ES-I3 (cell line): ENCODE measurements at regions not wholly inside any gene's neighbourhood (a gene's known extent, or its start where the extent isn't known, plus 50 kb on each side); places are given as distances from the start of the nearest gene placed in this dataset.
A peak's percentile ranks its signal among the peaks of the same experiment; 100 is the strongest.

Source experiments
- H3K36me3 ChIP-seq: 2 replicates; pipeline ENCODE4 v1.6.1; 2013; ENCODE audit warnings: mild to moderate bottlenecking, low read length, control low read depth, moderate library complexity; ENCODE audit not compliant: insufficient read depth
- H3K4me1 ChIP-seq: 2 replicates; pipeline ENCODE4 v1.6.1; 2013; ENCODE audit warnings: mild to moderate bottlenecking, control low read depth, low read length; ENCODE audit not compliant: insufficient read depth
- H3K9ac ChIP-seq: 2 replicates; pipeline ENCODE4 v1.6.1; 2013; ENCODE audit warnings: low read depth, mild to moderate bottlenecking, low read length, moderate library complexity
- H3K9me3 ChIP-seq: 2 replicates; pipeline ENCODE4 v1.6.1; 2013; ENCODE audit warnings: mild to moderate bottlenecking, low read length, moderate library complexity; ENCODE audit not compliant: control insufficient read depth, insufficient read depth

DNA sequence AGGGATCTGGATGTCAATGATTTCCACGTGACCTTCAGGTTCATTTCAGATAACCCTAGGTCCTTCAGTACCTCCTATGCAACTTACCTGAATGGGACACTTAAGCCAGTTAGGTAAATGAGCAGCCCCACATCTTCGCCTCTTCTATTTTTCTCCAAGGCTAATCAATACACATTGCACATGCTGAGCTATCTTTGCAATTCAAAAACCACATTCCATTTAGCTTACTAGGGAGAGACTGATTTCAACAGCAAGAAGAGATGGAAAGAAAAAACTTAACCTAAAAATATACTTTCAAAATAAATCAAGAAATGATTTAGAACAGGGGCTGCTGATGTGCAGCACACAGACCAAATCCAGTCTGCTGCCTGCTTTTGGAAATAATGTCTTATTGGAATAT is 81.8 kb upstream of the CDCA7L start:
- no peaks in the 10 kb centered on the region for H3K4me1 ChIP-seq
- H3K9me3 ChIP-seq = peaks cover 4% of the 10 kb centered on the region; the same call in 1 of the 2 replicates
- H3K9ac ChIP-seq = no peak overlapping the region
- 0 out of 2 replicates have a peak, but pooled peaks cover 3% of the 10 kb centered on the region for H3K36me3 ChIP-seq

DNA sequence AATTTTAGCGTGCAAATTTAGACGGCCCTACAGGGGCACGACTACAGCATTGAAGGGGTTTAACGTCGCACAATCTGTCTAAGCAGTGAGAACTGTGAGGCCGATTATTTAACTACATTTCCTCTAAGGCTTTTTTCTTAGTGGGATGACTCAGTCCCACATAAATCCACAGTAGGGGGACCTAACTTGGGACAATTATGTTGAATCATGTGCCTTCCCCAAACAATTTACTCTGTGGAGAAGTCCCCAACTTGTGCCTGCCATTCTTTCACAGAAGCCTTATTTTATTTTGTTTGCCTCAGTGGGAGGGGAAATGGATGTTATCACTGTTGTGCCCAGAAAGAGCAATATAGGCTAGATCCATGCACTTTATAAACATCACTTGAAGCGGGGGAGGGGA is 80.3 kb upstream of the CDCA7L start:
- Histone ChIP-seq H3K9ac (no peak overlapping the region), H3K9me3 (peaks cover 4% of the 10 kb centered on the region), H3K36me3 (0 out of 2 replicates have a peak, but pooled peaks cover 3% of the 10 kb centered on the region), H3K4me1 (no peaks in the 10 kb centered on the region)

DNA sequence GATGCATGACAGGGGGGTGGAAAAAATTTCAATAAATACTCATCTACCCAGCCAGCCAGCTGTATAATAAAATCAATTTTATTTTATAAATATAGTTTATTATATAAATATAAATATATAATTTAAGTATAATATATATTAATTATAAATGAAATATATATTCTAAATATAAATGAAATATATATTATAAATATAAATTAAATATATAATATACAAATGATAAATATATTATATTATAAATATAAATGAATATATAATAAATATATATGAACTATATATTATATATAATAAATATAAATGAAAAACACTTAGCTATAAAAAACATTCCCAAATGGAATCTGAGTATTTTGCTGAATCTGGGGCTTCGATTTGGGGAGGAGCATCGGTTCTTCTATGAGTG is 79.4 kb upstream of the CDCA7L start:
- no peaks in the 10 kb centered on the region for H3K4me1 ChIP-seq
- peaks cover 4% of the 10 kb centered on the region for H3K9me3 ChIP-seq
- H3K36me3 ChIP-seq = 0 out of 2 replicates have a peak, but pooled peaks cover 3% of the 10 kb centered on the region
- H3K9ac ChIP-seq = no peak overlapping the region

DNA sequence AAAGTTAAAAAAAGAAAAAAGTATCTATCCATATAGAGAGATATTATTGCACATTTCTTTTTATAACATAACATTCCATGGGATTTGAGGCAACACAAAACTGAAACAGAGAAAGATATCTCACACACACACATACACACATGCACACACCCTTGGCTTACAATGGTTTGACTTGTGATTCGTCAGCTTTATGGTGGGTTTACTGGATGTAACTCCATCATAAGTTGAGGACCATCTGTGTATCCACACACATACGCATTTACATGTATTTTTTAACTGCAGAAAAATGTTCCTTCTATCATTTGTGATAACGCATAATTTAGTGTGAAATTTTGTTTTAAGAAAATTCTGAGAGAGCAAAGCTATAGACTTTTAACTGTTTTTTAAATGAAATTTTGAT is 74.2 kb upstream of the CDCA7L start:
- Histone ChIP-seq H3K36me3 (no peaks in the 10 kb centered on the region), H3K4me1 (no peaks in the 10 kb centered on the region), H3K9ac (no peak overlapping the region), H3K9me3 (no peaks in the 10 kb centered on the region; the same call in 1 of the 2 replicates)

DNA sequence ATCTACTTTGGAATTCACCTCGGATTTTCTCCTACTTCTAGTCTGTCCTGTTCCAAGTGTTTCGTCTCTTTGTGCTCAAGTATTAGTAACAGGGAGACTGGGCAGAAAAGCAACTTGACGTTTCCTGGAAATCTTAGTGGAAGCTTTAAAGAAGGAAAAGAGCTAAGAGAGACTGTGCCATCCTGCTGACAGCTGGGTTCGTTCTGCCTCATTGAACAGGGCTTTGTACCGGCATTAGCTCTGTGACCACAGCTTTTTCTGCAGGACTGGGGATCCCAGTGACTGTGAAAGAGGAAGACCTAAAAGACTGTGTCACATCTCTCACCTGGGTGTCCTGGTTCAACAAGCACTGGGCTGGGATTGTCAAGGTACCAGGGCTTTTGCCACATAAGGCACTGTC is 70.8 kb upstream of the CDCA7L start:
- Histone ChIP-seq H3K9ac (no peak overlapping the region), H3K9me3 (no peaks in the 10 kb centered on the region), H3K36me3 (no peaks in the 10 kb centered on the region), H3K4me1 (no peaks in the 10 kb centered on the region)

DNA sequence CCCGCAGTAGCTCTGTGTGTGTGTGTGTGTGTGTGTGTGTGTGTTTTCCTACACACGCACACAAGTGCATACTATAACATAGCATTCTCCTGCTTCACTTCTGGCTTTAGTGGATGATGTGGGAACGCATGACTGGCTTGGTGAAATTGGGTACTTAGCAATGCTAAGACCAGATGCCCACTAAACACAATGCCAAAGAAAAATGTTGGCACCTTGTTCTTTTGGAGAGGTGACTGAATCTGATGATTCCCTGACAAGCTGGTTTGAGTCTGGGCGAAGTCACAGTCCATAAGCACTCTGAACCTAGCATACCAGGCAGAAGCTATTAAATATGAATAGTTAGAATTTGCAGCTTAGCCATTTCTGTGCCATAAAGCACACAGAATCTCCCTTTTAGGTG is 68.0 kb upstream of the CDCA7L start:
- H3K9ac ChIP-seq = no peak overlapping the region
- H3K4me1 ChIP-seq = no peaks in the 10 kb centered on the region
- no peaks in the 10 kb centered on the region for H3K9me3 ChIP-seq
- no peaks in the 10 kb centered on the region for H3K36me3 ChIP-seq

GRCh38 chr7:22008683-22009082 is 63.0 kb upstream of the CDCA7L start:
- Histone ChIP-seq H3K9me3 (no peaks in the 10 kb centered on the region), H3K36me3 (no peaks in the 10 kb centered on the region), H3K4me1 (peaks cover 6% of the 10 kb centered on the region; the same call in 1 of the 2 replicates), H3K9ac (no peak overlapping the region)

DNA sequence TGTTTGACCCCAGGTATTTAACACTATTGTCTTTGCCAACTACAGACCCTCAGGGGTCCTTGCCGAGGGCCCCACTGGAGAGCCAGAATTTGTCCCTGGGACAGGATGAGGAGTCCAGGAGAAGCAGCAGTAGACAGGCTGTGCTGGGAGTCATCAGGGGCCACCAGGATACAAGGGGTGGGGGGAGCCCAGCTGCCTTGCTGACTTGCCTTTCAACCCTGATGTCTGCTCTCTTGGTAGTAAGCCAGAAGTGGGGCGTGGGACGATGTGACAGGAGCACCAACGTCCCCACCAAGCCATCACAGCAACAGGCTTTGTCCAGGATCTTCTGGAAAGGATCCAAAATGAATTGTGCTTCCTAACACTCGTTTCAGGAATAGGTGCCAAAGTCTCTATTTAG is 62.4 kb upstream of the CDCA7L start:
- H3K4me1 ChIP-seq = peaks cover 6% of the 10 kb centered on the region; the same call in 1 of the 2 replicates
- no peaks in the 10 kb centered on the region for H3K36me3 ChIP-seq
- H3K9me3 ChIP-seq = no peaks in the 10 kb centered on the region
- H3K9ac ChIP-seq = no peak overlapping the region

DNA sequence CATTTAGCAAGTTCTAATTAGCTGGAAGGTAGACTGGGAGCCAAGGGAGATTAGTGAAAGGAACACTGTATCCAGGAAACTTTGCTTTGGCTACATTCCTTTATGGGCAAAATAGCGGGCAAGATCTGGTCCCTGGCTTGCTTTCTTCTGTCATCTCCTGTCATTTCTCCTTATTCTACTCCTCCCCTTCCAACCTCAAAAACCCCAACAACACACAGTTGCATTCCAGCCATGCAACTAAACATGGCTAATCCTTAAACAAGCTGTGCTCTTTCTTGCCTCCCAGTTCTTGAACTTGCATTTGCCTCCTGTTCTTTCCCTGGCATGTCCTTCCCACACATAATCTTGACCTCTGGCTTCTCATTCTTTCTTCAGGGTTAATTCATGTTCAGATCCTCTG is 59.5 kb upstream of the CDCA7L start:
- H3K9ac ChIP-seq = no peak overlapping the region
- peaks cover 6% of the 10 kb centered on the region; the same call in 1 of the 2 replicates for H3K4me1 ChIP-seq
- no peaks in the 10 kb centered on the region for H3K9me3 ChIP-seq
- no peaks in the 10 kb centered on the region for H3K36me3 ChIP-seq

DNA sequence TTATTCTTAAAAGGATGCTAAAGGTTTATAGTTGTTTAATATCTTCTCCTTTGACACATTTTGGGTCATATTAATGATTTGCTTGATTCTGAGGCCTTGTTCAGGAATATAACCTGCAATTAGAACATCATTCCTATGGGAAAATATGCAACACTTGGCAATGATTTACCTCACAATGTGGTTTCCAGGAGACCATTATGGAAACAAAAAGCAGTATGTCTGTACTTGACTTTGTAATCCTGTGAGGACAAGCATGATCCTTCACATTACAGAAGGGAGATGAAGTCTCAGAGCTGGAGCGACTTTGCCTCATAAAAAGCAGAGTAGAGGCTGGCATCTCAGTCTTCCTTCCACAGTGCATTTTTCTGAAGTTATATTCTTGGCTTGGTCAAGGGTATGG is 57.0 kb upstream of the CDCA7L start:
- H3K9ac ChIP-seq = no peak overlapping the region
- no peaks in the 10 kb centered on the region for H3K9me3 ChIP-seq
- H3K36me3 ChIP-seq = no peaks in the 10 kb centered on the region
- peaks cover 1% of the 10 kb centered on the region; the same call in 1 of the 2 replicates for H3K4me1 ChIP-seq

DNA sequence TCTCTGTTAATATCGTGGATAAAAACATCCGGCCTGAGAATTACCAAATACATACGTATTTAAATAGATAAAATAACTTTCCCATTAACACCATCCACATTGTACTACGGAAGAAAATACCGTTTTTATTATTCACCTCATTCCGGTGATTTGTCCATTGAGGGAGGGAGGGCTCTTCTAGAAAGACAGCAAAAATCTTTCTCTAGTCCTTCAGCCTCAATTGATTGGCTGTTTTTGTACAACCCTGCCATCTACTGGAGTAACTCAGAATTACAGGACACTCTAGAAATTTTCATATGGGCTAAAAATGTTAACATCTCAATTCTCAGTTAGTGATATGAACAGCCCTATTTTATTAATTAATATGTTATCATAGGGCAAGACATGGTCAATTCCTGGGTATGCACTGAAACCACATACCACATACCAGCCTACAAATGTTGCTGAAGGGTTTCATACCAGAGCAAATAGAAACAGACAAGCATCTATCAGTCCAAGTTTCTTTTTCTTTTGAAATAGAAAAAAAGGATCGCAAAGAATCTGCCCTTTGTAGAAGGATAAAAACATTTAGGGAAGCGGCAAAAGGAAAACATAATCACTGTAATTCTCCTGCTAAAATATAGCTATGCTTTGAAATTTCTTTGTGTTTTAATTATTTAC is 55.8 kb upstream of the CDCA7L start:
- H3K9me3 ChIP-seq = no peaks in the 10 kb centered on the region
- peak overlapping the region; percentile 13; the same call in 1 of the 2 replicates for H3K9ac ChIP-seq

GRCh38 chr7:21999896-22000295 is 54.2 kb upstream of the CDCA7L start:
- no peaks in the 10 kb centered on the region for H3K4me1 ChIP-seq
- H3K36me3 ChIP-seq = no peaks in the 10 kb centered on the region
- no peak overlapping the region for H3K9ac ChIP-seq
- H3K9me3 ChIP-seq = no peaks in the 10 kb centered on the region

More for the DNA sequence above, 55.8 kb upstream of the CDCA7L start:
- H3K36me3 ChIP-seq = no peaks in the 10 kb centered on the region
- no peaks in the 10 kb centered on the region for H3K4me1 ChIP-seq

DNA sequence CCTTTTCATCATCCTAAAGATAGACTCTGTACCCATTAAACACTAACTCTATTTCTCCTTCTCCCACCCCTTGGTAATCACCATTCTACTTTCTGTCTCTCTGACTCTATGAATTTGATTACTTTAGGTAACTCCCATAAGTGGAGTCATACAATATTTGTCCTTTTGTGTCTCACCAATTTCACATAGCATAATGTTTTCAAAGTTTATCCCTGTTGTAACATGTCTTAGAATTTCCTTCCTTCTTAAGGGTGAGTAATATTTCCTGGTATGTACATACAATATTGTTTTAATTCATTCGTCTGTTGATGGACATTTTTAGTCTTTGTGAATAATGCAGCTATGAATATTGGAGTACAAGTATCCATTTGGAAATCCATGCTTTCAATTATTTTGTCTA is 50.9 kb upstream of the CDCA7L start:
- Histone ChIP-seq H3K36me3 (no peaks in the 10 kb centered on the region), H3K9me3 (no peaks in the 10 kb centered on the region; the same call in 1 of the 2 replicates), H3K9ac (no peak overlapping the region), H3K4me1 (no peaks in the 10 kb centered on the region)
